Endothelial cell of umbilical vein (primary cell): ENCODE measurements at regions not wholly inside any gene's neighbourhood (a gene's known extent, or its start where the extent isn't known, plus 50 kb on each side); places are given as distances from the start of the nearest gene placed in this dataset.

Experiments
- EZH2 ChIP-seq: IDR thresholded peaks from 2 replicates; pipeline ENCODE4 v1.6.1; 2012; ENCODE audit warnings: borderline replicate concordance, low read depth, mild to moderate bottlenecking, moderate library complexity, low read length, inconsistent platforms; ENCODE audit not compliant: severe bottlenecking
- TF ChIP-seq, protein P1 (sequence below), 2 donors: IDR thresholded peaks; 1 replicate in 1 of 2; 2 replicates in 1 of 2; pipeline ENCODE4 v1.5.1; 2011; ENCODE audit warnings: low read length in 2 of 2, mild to moderate bottlenecking in 2 of 2, moderate library complexity in 2 of 2, control low read depth in 1 of 2, inconsistent platforms in 1 of 2, low read depth in 1 of 2; ENCODE audit not compliant: insufficient read depth in 1 of 2; ENCODE audit errors: extremely low read depth in 1 of 2

- no peak for TF ChIP-seq EZH2
- TF ChIP-seq, protein P1, sequence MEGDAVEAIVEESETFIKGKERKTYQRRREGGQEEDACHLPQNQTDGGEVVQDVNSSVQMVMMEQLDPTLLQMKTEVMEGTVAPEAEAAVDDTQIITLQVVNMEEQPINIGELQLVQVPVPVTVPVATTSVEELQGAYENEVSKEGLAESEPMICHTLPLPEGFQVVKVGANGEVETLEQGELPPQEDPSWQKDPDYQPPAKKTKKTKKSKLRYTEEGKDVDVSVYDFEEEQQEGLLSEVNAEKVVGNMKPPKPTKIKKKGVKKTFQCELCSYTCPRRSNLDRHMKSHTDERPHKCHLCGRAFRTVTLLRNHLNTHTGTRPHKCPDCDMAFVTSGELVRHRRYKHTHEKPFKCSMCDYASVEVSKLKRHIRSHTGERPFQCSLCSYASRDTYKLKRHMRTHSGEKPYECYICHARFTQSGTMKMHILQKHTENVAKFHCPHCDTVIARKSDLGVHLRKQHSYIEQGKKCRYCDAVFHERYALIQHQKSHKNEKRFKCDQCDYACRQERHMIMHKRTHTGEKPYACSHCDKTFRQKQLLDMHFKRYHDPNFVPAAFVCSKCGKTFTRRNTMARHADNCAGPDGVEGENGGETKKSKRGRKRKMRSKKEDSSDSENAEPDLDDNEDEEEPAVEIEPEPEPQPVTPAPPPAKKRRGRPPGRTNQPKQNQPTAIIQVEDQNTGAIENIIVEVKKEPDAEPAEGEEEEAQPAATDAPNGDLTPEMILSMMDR (IDR thresholded peaks at IDR 0.05; ENCODE audit: extremely low read depth in 1 of 2, insufficient read depth in 1 of 2, low read depth in 1 of 2, low read length in 2 of 2): no peak
Measured at GRCh38 chr17:21545064-21545463, 147.3 kb upstream of the KCNJ18 start.
